Type B pancreatic cell (in vitro differentiated cells): ENCODE measurements at regions not wholly inside any gene's neighbourhood (a gene's known extent, or its start where the extent isn't known, plus 50 kb on each side); places are given as distances from the start of the nearest gene placed in this dataset.

Source experiments
- DNase-seq: peaks from one replicate; pipeline ENCODE4 v3.0.0; 2021; ENCODE audit warnings: mixed read lengths; ENCODE audit not compliant: unreplicated experiment; ENCODE audit errors: extremely low spot score
- H3K27ac Mint-ChIP-seq: 2 replicates; pipeline ENCODE4 v1.8.0; 2021; ENCODE audit warnings: mild to moderate bottlenecking, mixed read lengths
- H3K27me3 Mint-ChIP-seq: 2 replicates; pipeline ENCODE4 v1.8.0; 2021; ENCODE audit warnings: mixed read lengths
- H3K36me3 Mint-ChIP-seq: 2 replicates; pipeline ENCODE4 v1.8.0; 2021; ENCODE audit warnings: mixed read lengths
- H3K4me1 Mint-ChIP-seq: one replicate; pipeline ENCODE4 v1.8.0; 2021; ENCODE audit warnings: mixed read lengths; ENCODE audit not compliant: unreplicated experiment
- H3K4me3 Mint-ChIP-seq: 2 replicates; pipeline ENCODE4 v1.8.0; 2021; ENCODE audit warnings: mild to moderate bottlenecking, mixed read lengths
- H3K9me3 Mint-ChIP-seq: 2 replicates; pipeline ENCODE4 v1.8.0; 2021; ENCODE audit warnings: mixed read lengths
- TF ChIP-seq, protein P1 (sequence below): fragments of 200-600 bp; sonication (generic); conservative IDR thresholded peaks from 2 replicates; pipeline ENCODE4 v1.5.0; 2021; ENCODE audit warnings: antibody characterized with exemption, mild to moderate bottlenecking

GRCh38 chr16:64149756-64150155, 972.1 kb downstream of the CDH11 start:
- TF ChIP-seq, protein P1, sequence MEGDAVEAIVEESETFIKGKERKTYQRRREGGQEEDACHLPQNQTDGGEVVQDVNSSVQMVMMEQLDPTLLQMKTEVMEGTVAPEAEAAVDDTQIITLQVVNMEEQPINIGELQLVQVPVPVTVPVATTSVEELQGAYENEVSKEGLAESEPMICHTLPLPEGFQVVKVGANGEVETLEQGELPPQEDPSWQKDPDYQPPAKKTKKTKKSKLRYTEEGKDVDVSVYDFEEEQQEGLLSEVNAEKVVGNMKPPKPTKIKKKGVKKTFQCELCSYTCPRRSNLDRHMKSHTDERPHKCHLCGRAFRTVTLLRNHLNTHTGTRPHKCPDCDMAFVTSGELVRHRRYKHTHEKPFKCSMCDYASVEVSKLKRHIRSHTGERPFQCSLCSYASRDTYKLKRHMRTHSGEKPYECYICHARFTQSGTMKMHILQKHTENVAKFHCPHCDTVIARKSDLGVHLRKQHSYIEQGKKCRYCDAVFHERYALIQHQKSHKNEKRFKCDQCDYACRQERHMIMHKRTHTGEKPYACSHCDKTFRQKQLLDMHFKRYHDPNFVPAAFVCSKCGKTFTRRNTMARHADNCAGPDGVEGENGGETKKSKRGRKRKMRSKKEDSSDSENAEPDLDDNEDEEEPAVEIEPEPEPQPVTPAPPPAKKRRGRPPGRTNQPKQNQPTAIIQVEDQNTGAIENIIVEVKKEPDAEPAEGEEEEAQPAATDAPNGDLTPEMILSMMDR, result no peak
- no peak for DNase-seq
- Mint-ChIP-seq H3K27me3 (no peaks in the 10 kb centered on the region), H3K27ac (no peak overlapping the region), H3K36me3 (no peaks in the 10 kb centered on the region), H3K9me3 (no peaks in the 10 kb centered on the region), H3K4me3 (no peak overlapping the region), H3K4me1 (no peaks in the 10 kb centered on the region)

DNA sequence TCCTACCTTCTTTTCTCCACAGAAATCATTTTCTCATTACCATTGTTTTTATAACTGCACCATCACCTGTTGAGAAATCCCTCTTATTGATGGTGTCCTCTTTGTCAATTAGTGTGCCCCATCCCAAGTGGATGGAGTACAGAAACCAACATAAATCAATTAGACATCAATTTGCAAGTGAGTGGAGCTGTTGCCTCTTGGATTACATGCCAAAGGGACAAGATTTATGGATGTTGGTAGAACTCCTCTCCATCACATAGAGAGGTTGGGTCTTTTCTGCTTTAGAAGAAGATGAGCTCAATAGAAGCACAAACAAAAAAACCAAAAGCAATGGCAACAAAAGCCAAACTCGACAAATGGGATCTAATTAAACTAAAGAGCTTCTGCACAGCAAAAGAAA, 973.5 kb downstream of the CDH11 start:
- TF ChIP-seq, protein P1, result no peak
- Mint-ChIP-seq H3K27me3 (no peaks in the 10 kb centered on the region), H3K27ac (no peak overlapping the region), H3K4me1 (no peaks in the 10 kb centered on the region), H3K9me3 (no peaks in the 10 kb centered on the region), H3K4me3 (no peak overlapping the region), H3K36me3 (no peaks in the 10 kb centered on the region)
- DNase-seq, result no peak

DNA sequence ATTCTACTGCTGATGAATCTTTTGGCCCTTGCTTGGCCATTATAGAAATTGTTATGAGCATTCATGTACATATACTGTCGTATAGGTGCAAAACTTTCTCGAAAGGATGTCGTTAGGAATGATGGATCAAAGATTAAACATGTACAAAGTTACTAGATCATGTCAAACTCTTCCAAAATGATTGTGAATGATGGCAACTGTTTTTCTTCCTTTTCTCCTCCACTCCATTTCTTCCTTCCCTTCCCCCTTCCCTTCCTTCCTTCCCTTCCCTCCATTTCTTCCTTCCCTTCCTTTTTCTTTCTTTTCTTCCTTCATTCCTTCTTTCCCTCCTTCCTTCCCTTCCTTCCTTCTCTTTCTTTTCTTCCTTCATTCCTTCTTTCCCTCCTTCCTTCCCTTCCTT, 973.9 kb downstream of the CDH11 start:
- Mint-ChIP-seq H3K4me1 (no peaks in the 10 kb centered on the region), H3K27me3 (no peaks in the 10 kb centered on the region), H3K9me3 (no peaks in the 10 kb centered on the region), H3K36me3 (no peaks in the 10 kb centered on the region), H3K4me3 (no peak overlapping the region), H3K27ac (no peak overlapping the region)
- no peak for DNase-seq
- TF ChIP-seq, protein P1, result no peak

DNA sequence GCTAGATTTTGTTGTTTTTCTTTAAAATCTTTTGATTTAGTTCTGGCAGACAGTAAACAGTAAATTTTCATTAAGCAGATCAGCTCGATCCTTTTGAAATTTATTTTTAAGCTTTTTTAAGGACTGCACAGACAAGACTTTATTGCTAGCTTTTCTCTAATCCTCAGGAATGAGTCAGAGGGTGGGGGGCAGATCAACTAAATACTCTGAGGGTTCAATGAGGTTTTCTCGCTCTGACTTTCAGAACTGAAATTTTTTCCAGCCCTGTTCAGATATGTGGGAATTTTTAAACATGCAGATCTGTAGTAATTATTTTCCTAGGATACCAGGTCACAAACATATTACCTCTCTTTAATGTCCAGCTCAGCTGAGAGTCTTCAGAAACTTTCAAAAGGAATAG, 977.2 kb downstream of the CDH11 start:
- H3K9me3 Mint-ChIP-seq, result no peaks in the 10 kb centered on the region
- no peaks in the 10 kb centered on the region for H3K27me3 Mint-ChIP-seq
- no peak for DNase-seq
- TF ChIP-seq, protein P1, result no peak
- no peaks in the 10 kb centered on the region for H3K36me3 Mint-ChIP-seq
- H3K27ac Mint-ChIP-seq, result no peak overlapping the region
- H3K4me3 Mint-ChIP-seq, result no peak overlapping the region
- H3K4me1 Mint-ChIP-seq, result no peaks in the 10 kb centered on the region

DNA sequence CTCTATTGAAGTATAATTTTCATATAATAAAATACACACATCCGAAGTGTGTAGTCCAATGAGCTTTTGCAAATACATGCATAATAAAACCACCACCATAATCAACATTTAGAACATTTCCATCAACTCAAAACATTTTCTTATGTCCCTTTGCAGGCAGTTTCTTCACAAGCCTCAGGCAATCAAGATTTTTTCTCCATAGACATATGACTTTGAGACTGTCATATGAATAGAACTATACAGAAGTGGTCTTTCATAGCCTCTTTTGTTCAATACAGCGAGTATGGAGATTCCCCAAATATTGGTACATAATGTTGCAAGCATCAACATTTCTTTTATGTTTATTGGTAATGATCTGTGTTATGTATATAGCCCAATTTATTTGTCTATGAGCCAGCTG, 983.2 kb downstream of the CDH11 start:
- TF ChIP-seq, protein P1, result no peak
- Mint-ChIP-seq H3K27me3 (no peaks in the 10 kb centered on the region), H3K4me3 (no peak overlapping the region), H3K27ac (no peak overlapping the region), H3K36me3 (no peaks in the 10 kb centered on the region), H3K4me1 (no peaks in the 10 kb centered on the region), H3K9me3 (no peaks in the 10 kb centered on the region)
- DNase-seq, result no peak

- TF ChIP-seq, protein P1, result no peak
- DNase-seq, result no peak
- Mint-ChIP-seq H3K27ac (no peak overlapping the region), H3K36me3 (no peaks in the 10 kb centered on the region), H3K4me3 (no peak overlapping the region), H3K27me3 (no peaks in the 10 kb centered on the region), H3K4me1 (no peaks in the 10 kb centered on the region), H3K9me3 (no peaks in the 10 kb centered on the region)
Observed at GRCh38 chr16:64138006-64138405, 983.9 kb downstream of the CDH11 start.
